Posterior cingulate gyrus (tissue), 11 donors: ENCODE measurements at regions not wholly inside any gene's neighbourhood (a gene's known extent, or its start where the extent isn't known, plus 50 kb on each side); places are given as distances from the start of the nearest gene placed in this dataset.
"Not testable (repeated sequence)": the region's sequence is repeated elsewhere in the genome, so short reads cannot be mapped to it uniquely, and the experiment has no call there.

ENCODE experiments used
- DNase-seq, 10 donors: peaks; one replicate each; pipeline versions ENCODE4 v3.0.0 to v3.0.0-alpha.2; 2020 to 2021; ENCODE audit warnings: mixed read lengths in 3 of 10
- intact Hi-C: fragments of 100-400 bp; cut with DNase I; formaldehyde crosslinking; loops from one replicate; pipeline ENCODE4 v1.15.1; 2023

GRCh38 chrX:80929251-80929650 lies 119.6 kb upstream of the BRWD3 start:
- intact Hi-C loops, result no loop called here
- peak in 1 of 10 donors; percentile 49 for DNase-seq

- intact Hi-C loops, result no loop called here
These were observed 108.2 kb upstream of the BRWD3 start for GRCh38 chrX:80917919-80918318.

GRCh38 chrX:80912351-80912750 lies 102.7 kb upstream of the BRWD3 start:
- intact Hi-C loops, DNase-seq: not testable (repeated sequence)

More at GRCh38 chrX:80917919-80918318, 108.2 kb upstream of the BRWD3 start:
- no peak for DNase-seq

GRCh38 chrX:80879916-80880315 lies 70.2 kb upstream of the BRWD3 start:
- no peak for DNase-seq
- intact Hi-C loops, result loop anchor here (10.0 kb wide), 1 partner anchor 235 kb away; no protein-coding TSS in a partner anchor

- DNase-seq, result peak in 5 of 10 donors; percentile 6 to 43 (median 13)
- intact Hi-C loops, result loop anchor here (10.0 kb wide), 1 partner anchor 236 kb away; no protein-coding TSS in a partner anchor
These were observed 69.5 kb upstream of the BRWD3 start for GRCh38 chrX:80879143-80879542.

- intact Hi-C loops, result loop anchor here (10.0 kb wide), 1 partner anchor 238 kb away; no protein-coding TSS in a partner anchor
- DNase-seq, result no peak
These were observed 67.2 kb upstream of the BRWD3 start for GRCh38 chrX:80876877-80877276.
